MCF 10A (cell line): ENCODE measurements at regions not wholly inside any gene's neighbourhood (a gene's known extent, or its start where the extent isn't known, plus 50 kb on each side); places are given as distances from the start of the nearest gene placed in this dataset.

ENCODE experiments used
- BruUV-seq: library from RNA; stranded (reverse); fragments of 400-500 nt; replicated peaks from 2 replicates; lab custom pipeline; 2021; lab: Mats Ljungman, UMichigan
- CTCF ChIA-PET: fragments of 300-600 bp; sonication (Branson Sonifier 250); formaldehyde crosslinking; extraction: SDS; loops from one replicate; lab custom pipeline; 2021; ENCODE audit warnings: antibody characterized with exemption, inconsistent platforms; lab: Yijun Ruan, JAX
- POLR2A ChIA-PET: fragments of 300-600, 350-650 bp; sonication (Branson Sonifier 250); formaldehyde crosslinking; extraction: SDS; loops from one replicate; lab custom pipeline; 2020; ENCODE audit warnings: antibody characterized with exemption, inconsistent platforms; lab: Yijun Ruan, JAX
- DNase-seq: peaks from one replicate; pipeline ENCODE4 v3.0.0-alpha.2; 2018; ENCODE audit not compliant: unreplicated experiment
- H3K27ac Mint-ChIP-seq: one replicate; pipeline ENCODE4 v1.8.0; 2022; ENCODE audit warnings: mild to moderate bottlenecking, low read depth, mixed read lengths; ENCODE audit not compliant: unreplicated experiment
- H3K27me3 Mint-ChIP-seq: one replicate; pipeline ENCODE4 v1.8.0; 2022; ENCODE audit warnings: mixed read lengths; ENCODE audit not compliant: insufficient read depth, unreplicated experiment
- H3K36me3 Mint-ChIP-seq: one replicate; pipeline ENCODE4 v1.8.0; 2022; ENCODE audit warnings: mild to moderate bottlenecking, moderate library complexity, mixed read lengths; ENCODE audit not compliant: insufficient read depth, unreplicated experiment
- H3K4me1 Mint-ChIP-seq: one replicate; pipeline ENCODE4 v1.8.0; 2022; ENCODE audit warnings: mixed read lengths; ENCODE audit not compliant: insufficient read depth, unreplicated experiment
- H3K4me3 Mint-ChIP-seq: one replicate; pipeline ENCODE4 v1.8.0; 2022; ENCODE audit warnings: mild to moderate bottlenecking, moderate library complexity, mixed read lengths; ENCODE audit not compliant: unreplicated experiment
- H3K9me3 Mint-ChIP-seq: one replicate; pipeline ENCODE4 v1.8.0; 2022; ENCODE audit warnings: mixed read lengths; ENCODE audit not compliant: unreplicated experiment
- intact Hi-C: fragments of 100-400 bp; cut with micrococcal nuclease; formaldehyde crosslinking; loops from 2 replicates; pipeline ENCODE4 v1.14.1; 2022
- TF ChIP-seq, protein P1 (sequence below): fragments of 200-600 bp; IDR thresholded peaks from one replicate; pipeline ENCODE4 v1.8.0; 2022; ENCODE audit warnings: antibody characterized with exemption, mild to moderate bottlenecking; ENCODE audit not compliant: unreplicated experiment

DNA sequence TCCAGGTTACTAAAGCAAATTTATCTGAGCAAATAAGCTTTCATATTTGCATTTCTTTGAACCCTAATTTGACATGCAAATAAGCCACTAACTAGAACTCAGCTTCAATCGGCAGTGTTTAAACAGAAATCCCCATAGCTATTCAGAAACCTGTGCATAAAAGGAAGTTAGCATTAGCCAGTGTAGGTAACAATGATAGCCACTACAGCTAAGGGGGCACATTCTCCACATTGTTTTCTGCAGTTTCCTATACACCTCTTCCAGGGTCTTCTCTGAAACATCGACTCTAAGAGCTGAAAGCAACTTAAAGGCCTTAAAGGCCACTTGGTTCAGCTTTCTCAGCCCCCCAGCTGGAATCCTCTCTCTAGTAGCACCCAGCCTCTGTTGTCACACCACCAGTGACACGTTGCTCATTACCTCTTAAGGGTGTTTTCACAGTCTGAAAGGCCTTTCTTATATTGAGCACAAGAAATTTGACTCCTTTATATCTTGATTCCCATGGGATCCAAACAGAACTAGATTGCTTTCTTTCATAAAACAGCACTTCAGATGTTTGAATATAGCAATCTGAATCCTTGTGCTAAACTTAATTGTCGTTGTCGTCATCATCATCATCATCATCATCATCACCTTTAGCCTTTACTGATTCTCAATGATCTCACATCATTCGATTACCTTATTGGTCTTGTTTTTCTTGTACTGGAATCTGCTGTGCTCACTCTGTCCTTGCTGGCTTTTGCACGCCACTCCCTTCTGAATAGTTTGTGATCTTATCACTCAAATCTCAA, 93.9 kb upstream of the DAB1 start:
- H3K4me3 Mint-ChIP-seq, result no peak overlapping the region
- intact Hi-C loops, result no loop called here
- peaks cover 27% of the 10 kb centered on the region for H3K27me3 Mint-ChIP-seq
- no peak for DNase-seq
- H3K4me1 Mint-ChIP-seq, result no peaks in the 10 kb centered on the region
- no peaks in the 10 kb centered on the region for H3K36me3 Mint-ChIP-seq
- no TSS peak for BruUV-seq
- ChIA-PET CTCF (no interaction called here), POLR2A (no interaction called here)
- no peak overlapping the region for H3K27ac Mint-ChIP-seq
- no peaks in the 10 kb centered on the region for H3K9me3 Mint-ChIP-seq
- TF ChIP-seq, protein P1, sequence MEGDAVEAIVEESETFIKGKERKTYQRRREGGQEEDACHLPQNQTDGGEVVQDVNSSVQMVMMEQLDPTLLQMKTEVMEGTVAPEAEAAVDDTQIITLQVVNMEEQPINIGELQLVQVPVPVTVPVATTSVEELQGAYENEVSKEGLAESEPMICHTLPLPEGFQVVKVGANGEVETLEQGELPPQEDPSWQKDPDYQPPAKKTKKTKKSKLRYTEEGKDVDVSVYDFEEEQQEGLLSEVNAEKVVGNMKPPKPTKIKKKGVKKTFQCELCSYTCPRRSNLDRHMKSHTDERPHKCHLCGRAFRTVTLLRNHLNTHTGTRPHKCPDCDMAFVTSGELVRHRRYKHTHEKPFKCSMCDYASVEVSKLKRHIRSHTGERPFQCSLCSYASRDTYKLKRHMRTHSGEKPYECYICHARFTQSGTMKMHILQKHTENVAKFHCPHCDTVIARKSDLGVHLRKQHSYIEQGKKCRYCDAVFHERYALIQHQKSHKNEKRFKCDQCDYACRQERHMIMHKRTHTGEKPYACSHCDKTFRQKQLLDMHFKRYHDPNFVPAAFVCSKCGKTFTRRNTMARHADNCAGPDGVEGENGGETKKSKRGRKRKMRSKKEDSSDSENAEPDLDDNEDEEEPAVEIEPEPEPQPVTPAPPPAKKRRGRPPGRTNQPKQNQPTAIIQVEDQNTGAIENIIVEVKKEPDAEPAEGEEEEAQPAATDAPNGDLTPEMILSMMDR, result no peak

DNA sequence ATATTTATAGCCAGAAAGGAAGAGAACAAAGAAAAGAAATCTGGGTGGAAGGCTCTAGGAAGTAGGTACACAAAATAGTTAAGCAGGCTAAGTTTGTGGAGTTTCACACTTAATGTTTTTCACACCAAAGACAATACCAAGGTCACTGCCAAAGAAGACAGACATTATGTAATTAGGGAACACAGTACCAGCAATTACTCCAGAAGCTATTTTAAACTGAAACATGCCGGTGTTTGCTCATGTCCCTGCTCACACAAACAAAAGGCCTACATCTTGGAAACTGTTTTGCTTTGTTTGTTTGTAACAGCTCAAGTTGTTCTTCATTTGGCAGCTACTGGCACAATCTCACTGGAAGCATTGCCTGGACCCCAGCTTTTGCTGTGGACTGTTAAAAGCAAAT, 88.5 kb upstream of the DAB1 start:
- no peak overlapping the region for H3K27ac Mint-ChIP-seq
- DNase-seq, result no peak
- CTCF ChIA-PET, result no interaction called here
- POLR2A ChIA-PET, result no interaction called here
- H3K27me3 Mint-ChIP-seq, result peaks cover 33% of the 10 kb centered on the region
- TF ChIP-seq, protein P1, result no peak
- no peak overlapping the region for H3K4me3 Mint-ChIP-seq
- no TSS peak for BruUV-seq
- H3K9me3 Mint-ChIP-seq, result no peaks in the 10 kb centered on the region
- no peaks in the 10 kb centered on the region for H3K4me1 Mint-ChIP-seq
- no peaks in the 10 kb centered on the region for H3K36me3 Mint-ChIP-seq
- intact Hi-C loops, result no loop called here

DNA sequence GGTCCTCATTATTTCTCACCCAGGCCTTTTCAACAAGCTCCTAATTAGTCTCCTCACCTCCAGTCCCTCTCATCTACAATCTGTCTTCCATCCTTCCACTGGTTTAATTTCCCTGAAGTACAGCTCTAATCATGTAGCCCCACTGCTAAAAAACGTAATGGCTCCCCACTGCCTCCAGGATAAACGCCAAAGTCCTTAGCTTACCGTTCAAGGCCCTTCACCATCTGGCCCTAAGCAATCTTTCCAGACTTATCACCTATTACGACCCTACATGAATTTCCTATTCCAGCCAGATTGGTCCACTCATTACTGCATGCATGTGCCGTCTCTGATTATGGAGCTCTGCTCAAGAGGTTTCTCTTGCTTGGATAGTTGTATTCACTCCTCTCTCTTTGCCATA, 83.1 kb upstream of the DAB1 start:
- H3K27ac Mint-ChIP-seq, result no peak overlapping the region
- no peaks in the 10 kb centered on the region for H3K36me3 Mint-ChIP-seq
- intact Hi-C loops, result no loop called here
- H3K4me3 Mint-ChIP-seq, result no peak overlapping the region
- no TSS peak for BruUV-seq
- ChIA-PET CTCF (interaction anchor here (0.6 to 0.7 kb wide), 2 partner anchors 455 to 766 kb away, joined by 3 read pairs; no protein-coding TSS in a partner anchor), POLR2A (no interaction called here)
- H3K4me1 Mint-ChIP-seq, result no peaks in the 10 kb centered on the region
- H3K27me3 Mint-ChIP-seq, result peaks cover 31% of the 10 kb centered on the region
- no peaks in the 10 kb centered on the region for H3K9me3 Mint-ChIP-seq
- DNase-seq, result no peak
- TF ChIP-seq, protein P1, result no peak

DNA sequence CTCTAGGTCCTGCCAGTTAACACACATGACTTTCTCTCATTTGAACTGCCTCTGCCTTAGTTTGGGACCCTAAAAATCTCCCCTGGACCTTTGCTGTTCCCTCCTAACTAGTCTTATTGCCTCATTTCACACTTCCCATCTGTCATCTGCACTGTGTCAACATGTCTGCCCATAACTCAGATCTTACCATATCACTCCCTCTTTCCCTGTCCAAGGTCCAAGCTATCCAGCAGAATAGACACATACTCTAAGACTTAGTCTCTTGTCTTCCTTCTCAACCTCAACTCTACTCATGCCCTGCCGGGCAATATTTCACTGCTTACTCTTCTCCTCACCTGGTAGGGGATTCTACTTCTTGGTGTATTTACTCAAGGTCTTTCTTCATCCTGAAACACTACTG, 79.5 kb upstream of the DAB1 start:
- intact Hi-C loops, result no loop called here
- ChIA-PET POLR2A (no interaction called here), CTCF (interaction anchor here (0.6 kb wide), 1 partner anchor 807 kb away, joined by 3 read pairs; no protein-coding TSS in a partner anchor)
- Mint-ChIP-seq H3K36me3 (no peaks in the 10 kb centered on the region), H3K4me3 (no peak overlapping the region), H3K4me1 (no peaks in the 10 kb centered on the region), H3K9me3 (no peaks in the 10 kb centered on the region), H3K27me3 (peaks cover 40% of the 10 kb centered on the region), H3K27ac (no peak overlapping the region)
- TF ChIP-seq, protein P1, result no peak
- BruUV-seq, result no TSS peak
- DNase-seq, result no peak
